ENCODE measurements at regions not wholly inside any gene's neighbourhood (a gene's known extent, or its start where the extent isn't known, plus 50 kb on each side); places are given as distances from the start of the nearest gene placed in this dataset.
"Not testable (repeated sequence)": the region's sequence is repeated elsewhere in the genome, so short reads cannot be mapped to it uniquely, and the experiment has no call there.

GRCh38 chr4:64715741-64716140, 306.5 kb upstream of the TECRL start:
- DNase-seq: no peak

- DNase-seq: no peak
Measured at GRCh38 chr4:64713256-64713840, 304.1 kb upstream of the TECRL start.

- no peak for DNase-seq
Measured at GRCh38 chr4:64712590-64712989, 303.3 kb upstream of the TECRL start.

- DNase-seq: no peak
Measured at GRCh38 chr4:64705989-64706388, 296.7 kb upstream of the TECRL start.

GRCh38 chr4:64698171-64698570, 288.9 kb upstream of the TECRL start:
- no peak for DNase-seq

GRCh38 chr4:64682946-64683345, 273.7 kb upstream of the TECRL start:
- no peak for DNase-seq

- DNase-seq: no peak
Measured at GRCh38 chr4:64682481-64682880, 273.2 kb upstream of the TECRL start.

- DNase-seq: not testable (repeated sequence)
Measured at GRCh38 chr4:64673121-64673520, 263.9 kb upstream of the TECRL start.

- no peak for DNase-seq
Measured at GRCh38 chr4:64670647-64671046, 261.4 kb upstream of the TECRL start.

- no peak for DNase-seq
Measured at GRCh38 chr4:64643841-64644240, 234.6 kb upstream of the TECRL start.

- no peak for DNase-seq
Measured at GRCh38 chr4:64642936-64643335, 233.7 kb upstream of the TECRL start.

- not testable (repeated sequence) for DNase-seq
Measured at GRCh38 chr4:64640402-64640801, 231.2 kb upstream of the TECRL start.

- DNase-seq: no peak
Measured at GRCh38 chr4:64625438-64625837, 216.2 kb upstream of the TECRL start.

GRCh38 chr4:64617800-64618199, 208.6 kb upstream of the TECRL start:
- DNase-seq: no peak

- no peak for DNase-seq
Measured at GRCh38 chr4:64614276-64614675, 205.0 kb upstream of the TECRL start.

- no peak for DNase-seq
Measured at GRCh38 chr4:64613046-64613445, 203.8 kb upstream of the TECRL start.

- no peak for DNase-seq
Measured at GRCh38 chr4:64598066-64598465, 188.8 kb upstream of the TECRL start.

- DNase-seq: no peak
Measured at GRCh38 chr4:64594723-64595122, 185.5 kb upstream of the TECRL start.

- DNase-seq: no peak
Measured at GRCh38 chr4:64588507-64588906, 179.3 kb upstream of the TECRL start.

- peak; percentile 1 for DNase-seq
Measured at GRCh38 chr4:64584981-64585557, 175.8 kb upstream of the TECRL start.

- no peak for DNase-seq
Measured at GRCh38 chr4:64584125-64584524, 174.9 kb upstream of the TECRL start.

- DNase-seq: no peak
Measured at GRCh38 chr4:64582492-64582891, 173.2 kb upstream of the TECRL start.

GRCh38 chr4:64581422-64581821, 172.2 kb upstream of the TECRL start:
- DNase-seq: no peak

GRCh38 chr4:64564126-64564525, 154.9 kb upstream of the TECRL start:
- DNase-seq: no peak

GRCh38 chr4:64559571-64559970, 150.3 kb upstream of the TECRL start:
- DNase-seq: no peak

Measured in CD4-positive, alpha-beta T cell treated with Interleukin-12 subunit alpha and Interleukin-12 subunit beta, for 1 hour (primary cell).